ENCODE measurements at regions not wholly inside any gene's neighbourhood (a gene's known extent, or its start where the extent isn't known, plus 50 kb on each side); places are given as distances from the start of the nearest gene placed in this dataset.

GRCh38 chr10:124152139-124153022 lies 59.0 kb upstream of the CHST15 start:
- TF ChIP-seq CTCF (IDR thresholded peaks at IDR 0.05) (no peak), POLR2A (IDR thresholded peaks at IDR 0.05) (no peak), POLR2AphosphoS5 (IDR thresholded peaks at IDR 0.05) (peak; percentile 61)

Data from gastroesophageal sphincter (tissue), 3 donors.